Effector memory CD8-positive, alpha-beta T cell (primary cell): ENCODE measurements at regions not wholly inside any gene's neighbourhood (a gene's known extent, or its start where the extent isn't known, plus 50 kb on each side); places are given as distances from the start of the nearest gene placed in this dataset.

ENCODE experiments used
- ATAC-seq: fragments of 150-1000 bp; cut with Tn5 transposase; replicated peaks from 2 replicates; pipeline ENCODE4 v1.10.0; 2021; ENCODE audit warnings: mild to moderate bottlenecking, moderate library complexity
- DNase-seq, 3 experiments: peaks; one replicate each; pipeline ENCODE4 v3.0.0; 2021
- H3K27ac Mint-ChIP-seq, 2 donors: one replicate each; pipeline ENCODE4 v1.8.0; 2022; ENCODE audit warnings: mild to moderate bottlenecking in 2 of 2, mixed read lengths in 2 of 2, moderate library complexity in 2 of 2
- H3K27me3 Mint-ChIP-seq, 2 donors: one replicate each; pipeline ENCODE4 v1.8.0; 2022; ENCODE audit warnings: mixed read lengths in 2 of 2
- H3K36me3 Mint-ChIP-seq: one replicate; pipeline ENCODE4 v1.8.0; 2022; ENCODE audit warnings: mild to moderate bottlenecking, moderate library complexity, mixed read lengths; ENCODE audit not compliant: insufficient read depth
- H3K4me1 Mint-ChIP-seq, 2 donors: one replicate each; pipeline ENCODE4 v1.8.0; 2022; ENCODE audit warnings: low read depth in 2 of 2, mixed read lengths in 2 of 2
- H3K4me3 Mint-ChIP-seq, 2 donors: one replicate each; pipeline ENCODE4 v1.8.0; 2022; ENCODE audit warnings: mild to moderate bottlenecking in 2 of 2, mixed read lengths in 2 of 2, moderate library complexity in 2 of 2
- H3K9me3 Mint-ChIP-seq, 2 donors: one replicate each; pipeline ENCODE4 v1.8.0; 2022; ENCODE audit warnings: mixed read lengths in 2 of 2

GRCh38 chr1:14111121-14111520 lies 411.1 kb downstream of the PRDM2 start:
- Mint-ChIP-seq H3K4me1 (no peaks in the 10 kb centered on the region), H3K36me3 (no peaks in the 10 kb centered on the region), H3K27ac (no peak overlapping the region), H3K4me3 (no peak overlapping the region), H3K27me3 (peaks cover 25 to 51% of the 10 kb centered on the region in 2 donors), H3K9me3 (no peaks in the 10 kb centered on the region)
- DNase-seq (no peak), ATAC-seq (no peak)

GRCh38 chr1:14112613-14113012 lies 412.6 kb downstream of the PRDM2 start:
- ATAC-seq (no peak), DNase-seq (no peak)
- Mint-ChIP-seq H3K27ac (no peak overlapping the region), H3K4me1 (no peaks in the 10 kb centered on the region), H3K27me3 (peaks cover 24 to 36% of the 10 kb centered on the region in 2 donors), H3K36me3 (no peaks in the 10 kb centered on the region), H3K9me3 (no peaks in the 10 kb centered on the region), H3K4me3 (no peak overlapping the region)

GRCh38 chr1:14113271-14113670 lies 413.3 kb downstream of the PRDM2 start:
- H3K9me3 Mint-ChIP-seq, result no peaks in the 10 kb centered on the region
- no peak for DNase-seq
- H3K27ac Mint-ChIP-seq, result no peak overlapping the region
- no peak overlapping the region for H3K4me3 Mint-ChIP-seq
- no peaks in the 10 kb centered on the region for H3K36me3 Mint-ChIP-seq
- H3K27me3 Mint-ChIP-seq, result peaks cover 24 to 36% of the 10 kb centered on the region in 2 donors
- ATAC-seq, result no peak
- H3K4me1 Mint-ChIP-seq, result no peaks in the 10 kb centered on the region

- Mint-ChIP-seq H3K4me3 (no peak overlapping the region), H3K36me3 (no peaks in the 10 kb centered on the region), H3K9me3 (no peaks in the 10 kb centered on the region), H3K27ac (no peak overlapping the region), H3K4me1 (no peaks in the 10 kb centered on the region), H3K27me3 (peaks cover 24 to 36% of the 10 kb centered on the region in 2 donors)
- ATAC-seq, result no peak
- no peak for DNase-seq
These were observed 414.0 kb downstream of the PRDM2 start for GRCh38 chr1:14113841-14114567.

- DNase-seq (no peak), ATAC-seq (no peak)
- Mint-ChIP-seq H3K4me1 (no peaks in the 10 kb centered on the region), H3K27ac (no peak overlapping the region), H3K27me3 (peaks cover 42 to 53% of the 10 kb centered on the region in 2 donors), H3K9me3 (peaks cover 0 to 5% of the 10 kb centered on the region in 2 donors), H3K36me3 (no peaks in the 10 kb centered on the region), H3K4me3 (no peak overlapping the region)
These were observed 416.0 kb downstream of the PRDM2 start for GRCh38 chr1:14115976-14116375.

- H3K27me3 Mint-ChIP-seq, result peaks cover 42 to 56% of the 10 kb centered on the region in 2 donors
- no peak overlapping the region for H3K27ac Mint-ChIP-seq
- ATAC-seq (no peak), DNase-seq (no peak)
- no peaks in the 10 kb centered on the region for H3K36me3 Mint-ChIP-seq
- peaks cover 5 to 8% of the 10 kb centered on the region in 2 donors for H3K9me3 Mint-ChIP-seq
- H3K4me3 Mint-ChIP-seq, result no peak overlapping the region
- H3K4me1 Mint-ChIP-seq, result no peaks in the 10 kb centered on the region
These were observed 417.7 kb downstream of the PRDM2 start for GRCh38 chr1:14117700-14118099.

GRCh38 chr1:14118691-14119485 lies 418.9 kb downstream of the PRDM2 start:
- no peaks in the 10 kb centered on the region for H3K36me3 Mint-ChIP-seq
- ATAC-seq, result no peak

GRCh38 chr1:14120895-14121294 lies 420.9 kb downstream of the PRDM2 start:
- Mint-ChIP-seq H3K4me1 (no peaks in the 10 kb centered on the region), H3K4me3 (no peak overlapping the region), H3K27ac (no peak overlapping the region), H3K27me3 (peaks cover 36 to 39% of the 10 kb centered on the region in 2 donors), H3K9me3 (peaks cover 5 to 15% of the 10 kb centered on the region in 2 donors), H3K36me3 (no peaks in the 10 kb centered on the region)
- ATAC-seq (no peak), DNase-seq (no peak)

More at GRCh38 chr1:14118691-14119485, 418.9 kb downstream of the PRDM2 start:
- H3K9me3 Mint-ChIP-seq, result peaks cover 5 to 8% of the 10 kb centered on the region in 2 donors
- no peaks in the 10 kb centered on the region for H3K4me1 Mint-ChIP-seq
- no peak for DNase-seq
- H3K4me3 Mint-ChIP-seq, result no peak overlapping the region
- H3K27ac Mint-ChIP-seq, result no peak overlapping the region
- H3K27me3 Mint-ChIP-seq, result peaks cover 37 to 44% of the 10 kb centered on the region in 2 donors

GRCh38 chr1:14128096-14128495 lies 428.1 kb downstream of the PRDM2 start:
- H3K36me3 Mint-ChIP-seq, result no peaks in the 10 kb centered on the region
- DNase-seq (no peak), ATAC-seq (no peak)
- H3K4me1 Mint-ChIP-seq, result no peaks in the 10 kb centered on the region
- H3K9me3 Mint-ChIP-seq, result peaks cover 0 to 7% of the 10 kb centered on the region in 2 donors
- H3K27ac Mint-ChIP-seq, result no peak overlapping the region
- H3K4me3 Mint-ChIP-seq, result no peak overlapping the region
- H3K27me3 Mint-ChIP-seq, result peaks cover 25 to 30% of the 10 kb centered on the region in 2 donors

GRCh38 chr1:14129009-14129408 lies 429.0 kb downstream of the PRDM2 start:
- no peak for ATAC-seq
- Mint-ChIP-seq H3K36me3 (no peaks in the 10 kb centered on the region), H3K4me1 (no peaks in the 10 kb centered on the region), H3K4me3 (no peak overlapping the region), H3K27me3 (peaks cover 25% of the 10 kb centered on the region in 2 donors), H3K9me3 (peaks cover 0 to 7% of the 10 kb centered on the region in 2 donors), H3K27ac (no peak overlapping the region)
- no peak for DNase-seq

GRCh38 chr1:14135070-14135469 lies 435.1 kb downstream of the PRDM2 start:
- H3K36me3 Mint-ChIP-seq, result no peaks in the 10 kb centered on the region
- H3K27ac Mint-ChIP-seq, result no peak overlapping the region
- H3K4me1 Mint-ChIP-seq, result no peaks in the 10 kb centered on the region
- H3K9me3 Mint-ChIP-seq, result peaks cover 0 to 8% of the 10 kb centered on the region in 2 donors
- H3K27me3 Mint-ChIP-seq, result peaks cover 13 to 28% of the 10 kb centered on the region in 2 donors
- no peak for DNase-seq
- ATAC-seq, result no peak
- H3K4me3 Mint-ChIP-seq, result no peak overlapping the region

GRCh38 chr1:14136152-14136763 lies 436.3 kb downstream of the PRDM2 start:
- H3K27ac Mint-ChIP-seq, result no peak overlapping the region
- no peak for ATAC-seq

GRCh38 chr1:14136881-14137280 lies 436.9 kb downstream of the PRDM2 start:
- peaks cover 0 to 8% of the 10 kb centered on the region in 2 donors for H3K9me3 Mint-ChIP-seq
- peaks cover 9 to 15% of the 10 kb centered on the region in 2 donors for H3K27me3 Mint-ChIP-seq
- H3K4me1 Mint-ChIP-seq, result no peaks in the 10 kb centered on the region
- no peaks in the 10 kb centered on the region for H3K36me3 Mint-ChIP-seq
- ATAC-seq, result no peak
- no peak for DNase-seq
- H3K4me3 Mint-ChIP-seq, result no peak overlapping the region
- H3K27ac Mint-ChIP-seq, result no peak overlapping the region

More at GRCh38 chr1:14136152-14136763, 436.3 kb downstream of the PRDM2 start:
- Mint-ChIP-seq H3K36me3 (no peaks in the 10 kb centered on the region), H3K4me1 (no peaks in the 10 kb centered on the region), H3K9me3 (peaks cover 0 to 8% of the 10 kb centered on the region in 2 donors), H3K4me3 (no peak overlapping the region), H3K27me3 (peaks cover 13 to 21% of the 10 kb centered on the region in 2 donors)
- no peak for DNase-seq
